ENCODE measurements at regions not wholly inside any gene's neighbourhood (a gene's known extent, or its start where the extent isn't known, plus 50 kb on each side); places are given as distances from the start of the nearest gene placed in this dataset.
"Not testable (repeated sequence)": the region's sequence is repeated elsewhere in the genome, so short reads cannot be mapped to it uniquely, and the experiment has no call there.

- no peak for DNase-seq
- H3K27me3 ChIP-seq (ENCODE audit: control insufficient read depth, insufficient read depth, low read length) = no peaks in the 10 kb centered on the region
- no peak overlapping the region for H3K4me3 ChIP-seq (ENCODE audit: insufficient read depth, low read depth, low read length)
- H3K36me3 ChIP-seq (replicated peaks; ENCODE audit: control insufficient read depth, insufficient read depth, low read length) = no peaks in the 10 kb centered on the region
These were observed 550.4 kb upstream of the SGO1 start for GRCh38 chr3:20736287-20736852.

- Histone ChIP-seq H3K4me3 (ENCODE audit: insufficient read depth, low read depth, low read length) (no peak overlapping the region), H3K27me3 (ENCODE audit: control insufficient read depth, insufficient read depth, low read length) (no peaks in the 10 kb centered on the region), H3K36me3 (replicated peaks; ENCODE audit: control insufficient read depth, insufficient read depth, low read length) (no peaks in the 10 kb centered on the region)
- no peak for DNase-seq
These were observed 543.2 kb upstream of the SGO1 start for GRCh38 chr3:20729185-20729584.

GRCh38 chr3:20726786-20727185 is 540.8 kb upstream of the SGO1 start:
- Histone ChIP-seq H3K4me3 (ENCODE audit: insufficient read depth, low read depth, low read length) (no peak overlapping the region), H3K27me3 (ENCODE audit: control insufficient read depth, insufficient read depth, low read length) (no peaks in the 10 kb centered on the region), H3K36me3 (replicated peaks; ENCODE audit: control insufficient read depth, insufficient read depth, low read length) (no peaks in the 10 kb centered on the region)
- DNase-seq = no peak

- DNase-seq = no peak
- Histone ChIP-seq H3K4me3 (ENCODE audit: insufficient read depth, low read depth, low read length) (no peak overlapping the region), H3K36me3 (replicated peaks; ENCODE audit: control insufficient read depth, insufficient read depth, low read length) (no peaks in the 10 kb centered on the region), H3K27me3 (ENCODE audit: control insufficient read depth, insufficient read depth, low read length) (no peaks in the 10 kb centered on the region)
These were observed 538.2 kb upstream of the SGO1 start for GRCh38 chr3:20724241-20724640.

GRCh38 chr3:20716425-20716824 is 530.4 kb upstream of the SGO1 start:
- DNase-seq; H3K4me3 ChIP-seq (ENCODE audit: insufficient read depth, low read depth, low read length); H3K27me3 ChIP-seq (ENCODE audit: control insufficient read depth, insufficient read depth, low read length); H3K36me3 ChIP-seq (replicated peaks; ENCODE audit: control insufficient read depth, insufficient read depth, low read length): not testable (repeated sequence)

GRCh38 chr3:20701641-20702040 is 515.6 kb upstream of the SGO1 start:
- Histone ChIP-seq H3K4me3 (ENCODE audit: insufficient read depth, low read depth, low read length) (no peak overlapping the region), H3K36me3 (replicated peaks; ENCODE audit: control insufficient read depth, insufficient read depth, low read length) (no peaks in the 10 kb centered on the region), H3K27me3 (ENCODE audit: control insufficient read depth, insufficient read depth, low read length) (no peaks in the 10 kb centered on the region)
- DNase-seq = no peak

GRCh38 chr3:20700714-20701113 is 514.7 kb upstream of the SGO1 start:
- H3K36me3 ChIP-seq (replicated peaks; ENCODE audit: control insufficient read depth, insufficient read depth, low read length) = no peaks in the 10 kb centered on the region
- no peak overlapping the region for H3K4me3 ChIP-seq (ENCODE audit: insufficient read depth, low read depth, low read length)
- no peak for DNase-seq
- no peaks in the 10 kb centered on the region for H3K27me3 ChIP-seq (ENCODE audit: control insufficient read depth, insufficient read depth, low read length)

- Histone ChIP-seq H3K36me3 (replicated peaks; ENCODE audit: control insufficient read depth, insufficient read depth, low read length) (no peaks in the 10 kb centered on the region), H3K4me3 (ENCODE audit: insufficient read depth, low read depth, low read length) (no peak overlapping the region), H3K27me3 (ENCODE audit: control insufficient read depth, insufficient read depth, low read length) (no peaks in the 10 kb centered on the region)
- no peak for DNase-seq
These were observed 512.9 kb upstream of the SGO1 start for GRCh38 chr3:20698896-20699295.

GRCh38 chr3:20696388-20697150 is 510.6 kb upstream of the SGO1 start:
- Histone ChIP-seq H3K36me3 (replicated peaks; ENCODE audit: control insufficient read depth, insufficient read depth, low read length) (no peaks in the 10 kb centered on the region), H3K4me3 (ENCODE audit: insufficient read depth, low read depth, low read length) (no peak overlapping the region), H3K27me3 (ENCODE audit: control insufficient read depth, insufficient read depth, low read length) (no peaks in the 10 kb centered on the region)
- no peak for DNase-seq

- DNase-seq = no peak
- Histone ChIP-seq H3K36me3 (replicated peaks; ENCODE audit: control insufficient read depth, insufficient read depth, low read length) (no peaks in the 10 kb centered on the region), H3K27me3 (ENCODE audit: control insufficient read depth, insufficient read depth, low read length) (no peaks in the 10 kb centered on the region), H3K4me3 (ENCODE audit: insufficient read depth, low read depth, low read length) (no peak overlapping the region)
These were observed 506.7 kb upstream of the SGO1 start for GRCh38 chr3:20692675-20693074.

- H3K27me3 ChIP-seq (ENCODE audit: control insufficient read depth, insufficient read depth, low read length) = no peaks in the 10 kb centered on the region
- no peak for DNase-seq
These were observed 497.9 kb upstream of the SGO1 start for GRCh38 chr3:20683910-20684309.

GRCh38 chr3:20682573-20682972 is 496.6 kb upstream of the SGO1 start:
- Histone ChIP-seq H3K27me3 (ENCODE audit: control insufficient read depth, insufficient read depth, low read length) (no peaks in the 10 kb centered on the region), H3K4me3 (ENCODE audit: insufficient read depth, low read depth, low read length) (no peak overlapping the region), H3K36me3 (replicated peaks; ENCODE audit: control insufficient read depth, insufficient read depth, low read length) (no peaks in the 10 kb centered on the region)
- no peak for DNase-seq

More at GRCh38 chr3:20683910-20684309, 497.9 kb upstream of the SGO1 start:
- no peaks in the 10 kb centered on the region for H3K36me3 ChIP-seq (replicated peaks; ENCODE audit: control insufficient read depth, insufficient read depth, low read length)
- H3K4me3 ChIP-seq (ENCODE audit: insufficient read depth, low read depth, low read length) = no peak overlapping the region

- Histone ChIP-seq H3K4me3 (ENCODE audit: insufficient read depth, low read depth, low read length) (no peak overlapping the region), H3K27me3 (ENCODE audit: control insufficient read depth, insufficient read depth, low read length) (no peaks in the 10 kb centered on the region), H3K36me3 (replicated peaks; ENCODE audit: control insufficient read depth, insufficient read depth, low read length) (no peaks in the 10 kb centered on the region)
- DNase-seq = no peak
These were observed 495.1 kb upstream of the SGO1 start for GRCh38 chr3:20680990-20681628.

- H3K27me3 ChIP-seq (ENCODE audit: control insufficient read depth, insufficient read depth, low read length) = no peaks in the 10 kb centered on the region
- H3K36me3 ChIP-seq (replicated peaks; ENCODE audit: control insufficient read depth, insufficient read depth, low read length) = no peaks in the 10 kb centered on the region
- H3K4me3 ChIP-seq (ENCODE audit: insufficient read depth, low read depth, low read length) = no peak overlapping the region
- no peak for DNase-seq
These were observed 487.9 kb upstream of the SGO1 start for GRCh38 chr3:20673866-20674265.

GRCh38 chr3:20669675-20670074 is 483.7 kb upstream of the SGO1 start:
- H3K36me3 ChIP-seq (replicated peaks; ENCODE audit: control insufficient read depth, insufficient read depth, low read length) = no peaks in the 10 kb centered on the region
- H3K27me3 ChIP-seq (ENCODE audit: control insufficient read depth, insufficient read depth, low read length) = no peaks in the 10 kb centered on the region
- H3K4me3 ChIP-seq (ENCODE audit: insufficient read depth, low read depth, low read length) = no peak overlapping the region
- DNase-seq = no peak

Data from H7 (cell line).